B cell (primary cell): ENCODE measurements at regions not wholly inside any gene's neighbourhood (a gene's known extent, or its start where the extent isn't known, plus 50 kb on each side); places are given as distances from the start of the nearest gene placed in this dataset.

ENCODE experiments used
- ATAC-seq: fragments of 200-7000 bp; cut with Tn5 transposase; one replicate; pipeline ENCODE4 v1.10.0; 2021; ENCODE audit warnings: low read depth, mild to moderate bottlenecking, moderate number of reproducible peaks, moderate library complexity
- CTCF ChIA-PET: fragments of 350-600 bp; sonication (Branson Sonifier 250); formaldehyde crosslinking; loops from one replicate; lab custom pipeline; 2021; ENCODE audit warnings: antibody characterized with exemption, inconsistent platforms; lab: Charles Lee
- POLR2A ChIA-PET: fragments of 350-600 bp; sonication (Branson Sonifier 250); formaldehyde crosslinking; loops from one replicate; lab custom pipeline; 2021; ENCODE audit warnings: antibody characterized with exemption; lab: Charles Lee
- DNase-seq: peaks from one replicate; pipeline ENCODE4 v3.0.0; 2013
- H2AFZ ChIP-seq: 2 replicates; pipeline ENCODE4 v1.6.1; 2012; ENCODE audit warnings: mild to moderate bottlenecking, low read depth, low read length; ENCODE audit not compliant: insufficient read depth, poor library complexity, severe bottlenecking
- H3K27ac ChIP-seq, 2 donors: 1 replicate in 1 of 2; 2 replicates in 1 of 2; pipeline ENCODE4 v1.5.1; 2012 to 2013; ENCODE audit warnings: low read length in 2 of 2, mild to moderate bottlenecking in 2 of 2, moderate library complexity in 1 of 2
- H3K27me3 ChIP-seq, 4 experiments: fragments of 200-600 bp in 1 of 4; sonication (generic) in 1 of 4; replicated peaks in 1 of 4; 1 replicate in 2 of 4; 2 replicates in 2 of 4; pipeline versions ENCODE4 v1.6.1 to v1.7.0; 2013 to 2016; ENCODE audit warnings: low read length in 3 of 4, mild to moderate bottlenecking in 2 of 4, mixed read lengths in 1 of 4, moderate library complexity in 1 of 4; ENCODE audit not compliant: insufficient read depth in 4 of 4, control insufficient read depth in 3 of 4; ENCODE audit errors: control extremely low read depth in 1 of 4
- H3K36me3 ChIP-seq, 2 experiments: replicated peaks in 1 of 2; 1 replicate in 1 of 2; 2 replicates in 1 of 2; pipeline versions ENCODE4 v1.6.1 to v1.7.1; 2013; ENCODE audit warnings: low read length in 1 of 2; ENCODE audit not compliant: insufficient read depth in 2 of 2, control insufficient read depth in 1 of 2; ENCODE audit errors: control extremely low read depth in 1 of 2, extremely low read depth in 1 of 2
- H3K4me1 ChIP-seq, 2 donors: fragments of 200-600 bp in 1 of 2; sonication (generic) in 1 of 2; 1 replicate in 1 of 2; 2 replicates in 1 of 2; pipeline versions ENCODE4 v1.5.1 to v1.6.1; 2013 to 2017; ENCODE audit warnings: low read length in 2 of 2; ENCODE audit not compliant: control insufficient read depth in 2 of 2, insufficient read depth in 2 of 2
- H3K4me2 ChIP-seq: replicated peaks from 2 replicates; pipeline ENCODE3; 2012; ENCODE audit warnings: mild to moderate bottlenecking, low read depth, low read length; ENCODE audit not compliant: poor library complexity, severe bottlenecking
- H3K4me3 ChIP-seq, 5 experiments: fragments of 200-600 bp in 1 of 5; sonication (generic) in 1 of 5; 1 replicate in 3 of 5; 2 replicates in 2 of 5; pipeline versions ENCODE4 v1.5.1 to v1.7.0; 2011 to 2016; ENCODE audit warnings: low read length in 4 of 5, mild to moderate bottlenecking in 4 of 5, low read depth in 2 of 5, control low read depth in 1 of 5, moderate library complexity in 1 of 5; ENCODE audit not compliant: insufficient read depth in 1 of 5; ENCODE audit errors: control extremely low read depth in 1 of 5, extremely low read depth in 1 of 5
- H3K79me2 ChIP-seq: fragments of 200-600 bp; sonication (generic); one replicate; pipeline ENCODE4 v1.6.0; 2016; ENCODE audit warnings: low read length; ENCODE audit not compliant: control insufficient read depth, insufficient read depth
- H3K9ac ChIP-seq: fragments of 200-600 bp; sonication (generic); 2 replicates; pipeline ENCODE4 v1.6.1; 2017; ENCODE audit warnings: mild to moderate bottlenecking, low read length, moderate library complexity
- H3K9me3 ChIP-seq, 3 donors: one replicate each; pipeline versions ENCODE4 v1.6.1 to v1.7.1; 2013; ENCODE audit warnings: low read length in 2 of 3; ENCODE audit not compliant: control insufficient read depth in 2 of 3, insufficient read depth in 1 of 3; ENCODE audit errors: control extremely low read depth in 1 of 3
- H4K20me1 ChIP-seq: 2 replicates; pipeline ENCODE4 v1.6.0; 2012; ENCODE audit warnings: mild to moderate bottlenecking, low read length; ENCODE audit not compliant: insufficient read depth, control insufficient read depth, poor library complexity, severe bottlenecking
- H3K27ac Mint-ChIP-seq: one replicate; pipeline ENCODE4 v1.8.0; 2021; ENCODE audit warnings: mixed read lengths
- H3K27me3 Mint-ChIP-seq: one replicate; pipeline ENCODE4 v1.8.0; 2021; ENCODE audit warnings: mixed read lengths
- H3K4me1 Mint-ChIP-seq: one replicate; pipeline ENCODE4 v1.8.0; 2021; ENCODE audit warnings: mixed read lengths
- H3K4me3 Mint-ChIP-seq: one replicate; pipeline ENCODE4 v1.8.0; 2021; ENCODE audit warnings: mixed read lengths
- H3K9me3 Mint-ChIP-seq: one replicate; pipeline ENCODE4 v1.8.0; 2022; ENCODE audit warnings: mixed read lengths; ENCODE audit not compliant: insufficient read depth
- EZH2 ChIP-seq: IDR thresholded peaks from 2 replicates; pipeline ENCODE4 v1.6.1; 2012; ENCODE audit warnings: borderline replicate concordance, low read depth, mild to moderate bottlenecking, moderate library complexity, low read length; ENCODE audit not compliant: insufficient read depth, poor library complexity, severe bottlenecking
- WGBS: methylation state at CpG from one replicate; pipeline ENCODE4 v1.1.5; 2013; ENCODE audit warnings: missing lambda C conversion rate; ENCODE audit not compliant: insufficient coverage; 5-methylcytosine and 5-hydroxymethylcytosine counted together
- intact Hi-C: fragments of 100-400 bp; cut with micrococcal nuclease; formaldehyde crosslinking; loops from one replicate; pipeline ENCODE4 v1.10.0; 2022
- TF ChIP-seq, protein P1 (sequence below): fragments of 200-600 bp; IDR thresholded peaks from one replicate; pipeline ENCODE4 v1.8.0; 2022; ENCODE audit warnings: antibody characterized with exemption, mild to moderate bottlenecking

DNA sequence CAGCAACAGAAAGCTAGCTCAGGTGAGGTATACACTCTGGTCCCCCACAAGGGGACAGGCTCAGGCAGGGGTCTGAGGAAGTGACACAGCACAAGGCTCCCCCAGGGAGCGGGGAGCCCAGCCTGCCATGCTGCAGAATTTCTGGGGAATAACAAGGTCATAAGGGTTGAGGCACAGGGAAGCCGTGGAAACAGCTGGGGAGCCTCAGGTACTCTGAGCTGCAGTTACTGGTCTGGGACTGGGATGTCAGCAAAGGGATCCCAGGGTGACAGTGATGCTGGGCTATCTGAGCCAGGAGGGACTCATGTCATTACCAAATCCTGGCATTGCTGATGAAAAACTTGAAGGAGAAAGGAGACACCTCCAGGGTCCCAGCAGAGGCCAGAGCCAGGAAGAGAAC lies 64.4 kb upstream of the NANOS1 start:
- Mint-ChIP-seq H3K27ac (no peak overlapping the region), H3K4me3 (no peak overlapping the region), H3K4me1 (no peaks in the 10 kb centered on the region), H3K9me3 (no peaks in the 10 kb centered on the region), H3K27me3 (peaks cover 47% of the 10 kb centered on the region)
- WGBS: 78% methylated on average over 2 of the region's 2 CpGs
- no peaks in the 10 kb centered on the region for H3K9me3 ChIP-seq
- no peak overlapping the region for H3K27ac ChIP-seq
- no peak for ATAC-seq
- no peaks in the 10 kb centered on the region for H4K20me1 ChIP-seq
- ChIA-PET CTCF (no interaction called here), POLR2A (no interaction called here)
- H3K9ac ChIP-seq: no peak overlapping the region
- no peak for DNase-seq
- no peak overlapping the region for H3K4me3 ChIP-seq
- H3K79me2 ChIP-seq: no peaks in the 10 kb centered on the region
- peaks cover 0 to 13% (median 2%) of the 10 kb centered on the region in 4 experiments for H3K27me3 ChIP-seq
- no peaks in the 10 kb centered on the region for H3K4me1 ChIP-seq
- no peaks in the 10 kb centered on the region for H3K36me3 ChIP-seq
- intact Hi-C loops: no loop called here
- H2AFZ ChIP-seq: no peak overlapping the region
- no peak overlapping the region for H3K4me2 ChIP-seq
- TF ChIP-seq EZH2: no peak
- TF ChIP-seq, protein P1, sequence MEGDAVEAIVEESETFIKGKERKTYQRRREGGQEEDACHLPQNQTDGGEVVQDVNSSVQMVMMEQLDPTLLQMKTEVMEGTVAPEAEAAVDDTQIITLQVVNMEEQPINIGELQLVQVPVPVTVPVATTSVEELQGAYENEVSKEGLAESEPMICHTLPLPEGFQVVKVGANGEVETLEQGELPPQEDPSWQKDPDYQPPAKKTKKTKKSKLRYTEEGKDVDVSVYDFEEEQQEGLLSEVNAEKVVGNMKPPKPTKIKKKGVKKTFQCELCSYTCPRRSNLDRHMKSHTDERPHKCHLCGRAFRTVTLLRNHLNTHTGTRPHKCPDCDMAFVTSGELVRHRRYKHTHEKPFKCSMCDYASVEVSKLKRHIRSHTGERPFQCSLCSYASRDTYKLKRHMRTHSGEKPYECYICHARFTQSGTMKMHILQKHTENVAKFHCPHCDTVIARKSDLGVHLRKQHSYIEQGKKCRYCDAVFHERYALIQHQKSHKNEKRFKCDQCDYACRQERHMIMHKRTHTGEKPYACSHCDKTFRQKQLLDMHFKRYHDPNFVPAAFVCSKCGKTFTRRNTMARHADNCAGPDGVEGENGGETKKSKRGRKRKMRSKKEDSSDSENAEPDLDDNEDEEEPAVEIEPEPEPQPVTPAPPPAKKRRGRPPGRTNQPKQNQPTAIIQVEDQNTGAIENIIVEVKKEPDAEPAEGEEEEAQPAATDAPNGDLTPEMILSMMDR: no peak

DNA sequence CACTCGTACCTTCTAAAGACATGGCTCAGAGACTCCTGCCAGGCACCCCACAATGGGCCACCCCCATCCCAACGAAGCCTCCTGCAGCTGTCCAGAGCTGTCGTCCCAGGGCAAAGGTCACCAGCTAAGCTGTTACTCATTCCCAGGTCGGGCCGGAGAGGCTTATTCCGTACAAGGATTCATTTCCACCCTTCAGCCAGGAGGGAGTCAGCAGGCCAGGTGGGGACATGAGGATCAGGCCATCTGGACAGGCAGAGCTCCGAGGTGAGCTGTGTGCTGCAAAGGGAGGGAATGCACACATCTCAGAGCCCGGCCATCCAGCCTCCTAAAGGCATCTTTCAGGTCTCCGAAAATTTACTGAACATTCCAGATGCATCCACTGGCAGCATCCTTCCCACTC lies 63.9 kb upstream of the NANOS1 start:
- Histone ChIP-seq H3K4me1 (no peaks in the 10 kb centered on the region), H4K20me1 (no peaks in the 10 kb centered on the region), H3K27ac (no peak overlapping the region), H3K79me2 (no peaks in the 10 kb centered on the region), H3K27me3 (peaks cover 0 to 13% (median 2%) of the 10 kb centered on the region in 4 experiments), H3K36me3 (no peaks in the 10 kb centered on the region), H3K4me3 (no peak overlapping the region), H2AFZ (no peak overlapping the region), H3K9ac (no peak overlapping the region), H3K9me3 (no peaks in the 10 kb centered on the region), H3K4me2 (no peak overlapping the region)
- CTCF ChIA-PET: no interaction called here
- Mint-ChIP-seq H3K9me3 (no peaks in the 10 kb centered on the region), H3K4me3 (no peak overlapping the region), H3K4me1 (no peaks in the 10 kb centered on the region), H3K27ac (no peak overlapping the region), H3K27me3 (peaks cover 46% of the 10 kb centered on the region)
- POLR2A ChIA-PET: no interaction called here
- TF ChIP-seq EZH2: no peak
- TF ChIP-seq, protein P1: no peak
- intact Hi-C loops: no loop called here
- 80% methylated on average over 7 of the region's 9 CpGs for WGBS
- no peak for DNase-seq
- no peak for ATAC-seq
